Hypothalamus (tissue), 51 donors: ENCODE measurements at regions not wholly inside any gene's neighbourhood (a gene's known extent, or its start where the extent isn't known, plus 50 kb on each side); places are given as distances from the start of the nearest gene placed in this dataset.
"Not testable (repeated sequence)": the region's sequence is repeated elsewhere in the genome, so short reads cannot be mapped to it uniquely, and the experiment has no call there.

ENCODE experiments used
- DNase-seq, 51 donors: peaks; one replicate each; lab custom pipeline; 2025; lab: John Stamatoyannopoulos, UW

GRCh38 chr3:94314218-94314883 is 251.5 kb downstream of the NSUN3 start:
- DNase-seq = no peak

GRCh38 chr3:94317017-94317416 is 254.2 kb downstream of the NSUN3 start:
- peak in 8 of 51 donors; percentile 1 to 55 (median 14) for DNase-seq

GRCh38 chr3:94323596-94323995 is 260.7 kb downstream of the NSUN3 start:
- no peak for DNase-seq

GRCh38 chr3:94331831-94332230 is 269.0 kb downstream of the NSUN3 start:
- DNase-seq = no peak

- peak in 2 of 51 donors; percentile 6 to 38 for DNase-seq
These were observed 273.3 kb downstream of the NSUN3 start for GRCh38 chr3:94336046-94336753.

GRCh38 chr3:94345101-94345500 is 282.2 kb downstream of the NSUN3 start:
- DNase-seq = no peak

- peak in 2 of 51 donors; percentile 2 to 5 for DNase-seq
These were observed 286.5 kb downstream of the NSUN3 start for GRCh38 chr3:94349310-94349878.

- DNase-seq = no peak
These were observed 293.7 kb downstream of the NSUN3 start for GRCh38 chr3:94356581-94356980.

- no peak for DNase-seq
These were observed 297.1 kb downstream of the NSUN3 start for GRCh38 chr3:94359996-94360395.

- peak in 21 of 51 donors; percentile 3 to 45 (median 17) for DNase-seq
These were observed 298.1 kb downstream of the NSUN3 start for GRCh38 chr3:94360987-94361386.

GRCh38 chr3:94362393-94362792 is 299.5 kb downstream of the NSUN3 start:
- DNase-seq = peak in 1 of 51 donors; percentile 1

GRCh38 chr3:94365006-94365405 is 302.1 kb downstream of the NSUN3 start:
- no peak for DNase-seq

GRCh38 chr3:94372026-94372425 is 309.2 kb downstream of the NSUN3 start:
- no peak for DNase-seq

- DNase-seq = no peak
These were observed 310.6 kb downstream of the NSUN3 start for GRCh38 chr3:94373456-94373855.

- DNase-seq = no peak
These were observed 311.7 kb downstream of the NSUN3 start for GRCh38 chr3:94374439-94375161.

- not testable (repeated sequence) for DNase-seq
These were observed 314.3 kb downstream of the NSUN3 start for GRCh38 chr3:94377123-94377696.

- not testable (repeated sequence) for DNase-seq
These were observed 315.0 kb downstream of the NSUN3 start for GRCh38 chr3:94377863-94378262.

- DNase-seq = no peak
These were observed 315.5 kb downstream of the NSUN3 start for GRCh38 chr3:94378322-94378721.

- no peak for DNase-seq
These were observed 316.4 kb downstream of the NSUN3 start for GRCh38 chr3:94379264-94379663.

- DNase-seq = no peak
These were observed 332.0 kb downstream of the NSUN3 start for GRCh38 chr3:94394885-94395284.

GRCh38 chr3:94395851-94396250 is 333.0 kb downstream of the NSUN3 start:
- no peak for DNase-seq
